ENCODE measurements at regions not wholly inside any gene's neighbourhood (a gene's known extent, or its start where the extent isn't known, plus 50 kb on each side); places are given as distances from the start of the nearest gene placed in this dataset.

- ATAC-seq (ENCODE audit: low FRiP score): no peak
- TF ChIP-seq CTCF (IDR thresholded peaks at IDR 0.05): no peak
- no peak for DNase-seq (ENCODE audit: low spot score)
Measured at GRCh38 chr4:43316813-43317212, 424.3 kb downstream of the GRXCR1 start.

GRCh38 chr4:43325220-43325967, 432.9 kb downstream of the GRXCR1 start:
- no peak for TF ChIP-seq CTCF (IDR thresholded peaks at IDR 0.05)
- DNase-seq (ENCODE audit: low spot score) (no peak), ATAC-seq (ENCODE audit: low FRiP score) (no peak)

- no peak for DNase-seq (ENCODE audit: low spot score)
- no peak for ATAC-seq (ENCODE audit: low FRiP score)
- TF ChIP-seq CTCF (IDR thresholded peaks at IDR 0.05): no peak
Measured at GRCh38 chr4:43330288-43330687, 437.8 kb downstream of the GRXCR1 start.

GRCh38 chr4:43331226-43332051, 438.9 kb downstream of the GRXCR1 start:
- no peak for ATAC-seq (ENCODE audit: low FRiP score)
- no peak for TF ChIP-seq CTCF (IDR thresholded peaks at IDR 0.05)

GRCh38 chr4:43332052-43332425, 439.5 kb downstream of the GRXCR1 start:
- no peak for DNase-seq (ENCODE audit: low spot score)
- TF ChIP-seq CTCF (IDR thresholded peaks at IDR 0.05): no peak
- no peak for ATAC-seq (ENCODE audit: low FRiP score)

More at GRCh38 chr4:43331226-43332051, 438.9 kb downstream of the GRXCR1 start:
- DNase-seq (ENCODE audit: low spot score): no peak

- no peak for TF ChIP-seq CTCF (IDR thresholded peaks at IDR 0.05)
- DNase-seq (ENCODE audit: low spot score) (no peak), ATAC-seq (ENCODE audit: low FRiP score) (no peak)
Measured at GRCh38 chr4:43337707-43338106, 445.2 kb downstream of the GRXCR1 start.
